ENCODE measurements at regions not wholly inside any gene's neighbourhood (a gene's known extent, or its start where the extent isn't known, plus 50 kb on each side); places are given as distances from the start of the nearest gene placed in this dataset.

- TF ChIP-seq RAD21 (IDR thresholded peaks at IDR 0.05) (no peak), GABPA (IDR thresholded peaks at IDR 0.05 in 1 of 2, conservative IDR thresholded peaks at IDR 0.05 in 1 of 2) (no peak), NR2F2 (IDR thresholded peaks at IDR 0.05) (no peak), SP1 (IDR thresholded peaks at IDR 0.05) (no peak), REST (IDR thresholded peaks at IDR 0.05) (no peak), CTCF (IDR thresholded peaks at IDR 0.05; ENCODE audit: low read depth, low read length, missing input control) (no peak), JUND (IDR thresholded peaks at IDR 0.05) (no peak), FOXA1 (IDR thresholded peaks at IDR 0.05) (no peak), ZBTB33 (IDR thresholded peaks at IDR 0.05) (no peak), HNF4A (conservative IDR thresholded peaks at IDR 0.05) (no peak), FOXA2 (IDR thresholded peaks at IDR 0.05) (no peak), ATF3 (IDR thresholded peaks at IDR 0.05) (no peak), RXRA (IDR thresholded peaks at IDR 0.05) (no peak), MAX (IDR thresholded peaks at IDR 0.05) (no peak), EGR1 (IDR thresholded peaks at IDR 0.05; ENCODE audit: low read depth in 2 of 2) (no peak), HNF4G (IDR thresholded peaks at IDR 0.05) (no peak)
- Histone ChIP-seq H3K9me3 (ENCODE audit: control insufficient read depth in 4 of 4, low read length in 3 of 4) (no peaks in the 10 kb centered on the region), H3K36me3 (ENCODE audit: control insufficient read depth in 4 of 4, insufficient read depth in 3 of 4, low read depth in 1 of 4, low read length in 3 of 4) (no peaks in the 10 kb centered on the region), H3K9ac (ENCODE audit: low read depth in 1 of 2, low read length in 2 of 2) (no peak overlapping the region), H3K27ac (ENCODE audit: low read depth in 1 of 2, low read length in 2 of 2) (no peak overlapping the region), H3K27me3 (ENCODE audit: control insufficient read depth in 4 of 4, insufficient read depth in 4 of 4, low read length in 3 of 4) (no peaks in the 10 kb centered on the region), H3K4me1 (ENCODE audit: control insufficient read depth in 4 of 4, insufficient read depth in 4 of 4, low read length in 3 of 4) (no peaks in the 10 kb centered on the region), H3K4me3 (ENCODE audit: low read depth in 1 of 3, low read length in 3 of 3) (no peak overlapping the region)
- DNase-seq (ENCODE audit: low spot score), result no peak
- WGBS, result 55% methylated on average over 4 of the region's 4 CpGs
These were observed 417.0 kb upstream of the PFKP start for GRCh38 chr10:2650328-2650727.

- no peak overlapping the region for H3K9ac ChIP-seq (ENCODE audit: low read depth in 1 of 2, low read length in 2 of 2)
- H3K4me3 ChIP-seq (ENCODE audit: low read depth in 1 of 3, low read length in 3 of 3), result no peak overlapping the region
- no peaks in the 10 kb centered on the region for H3K36me3 ChIP-seq (ENCODE audit: control insufficient read depth in 4 of 4, insufficient read depth in 3 of 4, low read depth in 1 of 4, low read length in 3 of 4)
- H3K9me3 ChIP-seq (ENCODE audit: control insufficient read depth in 4 of 4, low read length in 3 of 4), result no peaks in the 10 kb centered on the region
- no peaks in the 10 kb centered on the region for H3K27me3 ChIP-seq (ENCODE audit: control insufficient read depth in 4 of 4, insufficient read depth in 4 of 4, low read length in 3 of 4)
- WGBS, result 88% methylated on average over 4 of the region's 4 CpGs
- H3K4me1 ChIP-seq (ENCODE audit: control insufficient read depth in 4 of 4, insufficient read depth in 4 of 4, low read length in 3 of 4), result no peaks in the 10 kb centered on the region
- TF ChIP-seq CTCF (IDR thresholded peaks at IDR 0.05; ENCODE audit: low read depth, low read length, missing input control) (no peak), YY1 (IDR thresholded peaks at IDR 0.05) (no peak), HNF4G (IDR thresholded peaks at IDR 0.05) (no peak)
- no peak overlapping the region for H3K27ac ChIP-seq (ENCODE audit: low read depth in 1 of 2, low read length in 2 of 2)
- no peak for DNase-seq (ENCODE audit: low spot score)
These were observed 426.3 kb upstream of the PFKP start for GRCh38 chr10:2641028-2641427.
